Karpas-422 (cell line): ENCODE measurements at regions not wholly inside any gene's neighbourhood (a gene's known extent, or its start where the extent isn't known, plus 50 kb on each side); places are given as distances from the start of the nearest gene placed in this dataset.

Experiments used
- DNase-seq: peaks from one replicate; pipeline ENCODE4 v3.0.0-alpha.2; 2015
- H2AFZ ChIP-seq: fragments of 200-600 bp; sonication (generic); 2 replicates; pipeline ENCODE4 v1.6.1; 2014; ENCODE audit warnings: antibody characterized with exemption, low read length, mixed read lengths
- H3K27ac ChIP-seq: fragments of 200-600 bp; sonication (generic); 2 replicates; pipeline ENCODE4 v1.5.1; 2014; ENCODE audit warnings: mild to moderate bottlenecking, low read length, moderate library complexity
- H3K27me3 ChIP-seq: fragments of 200-600 bp; sonication (generic); 2 replicates; pipeline ENCODE4 v1.6.1; 2014; ENCODE audit warnings: low read length, mixed read lengths
- H3K36me3 ChIP-seq: fragments of 200-600 bp; sonication (generic); 2 replicates; pipeline ENCODE4 v1.6.1; 2014; ENCODE audit warnings: low read length, mixed read lengths; ENCODE audit not compliant: insufficient read depth
- H3K4me1 ChIP-seq: fragments of 200-600 bp; sonication (generic); 2 replicates; pipeline ENCODE4 v1.6.1; 2014; ENCODE audit warnings: mild to moderate bottlenecking, low read length, mixed read lengths
- H3K4me2 ChIP-seq: fragments of 200-600 bp; sonication (generic); 2 replicates; pipeline ENCODE4 v1.6.1; 2014; ENCODE audit warnings: low read length, low read depth, mild to moderate bottlenecking; ENCODE audit not compliant: poor library complexity, severe bottlenecking
- H3K4me3 ChIP-seq: fragments of 200-600 bp; sonication (generic); 2 replicates; pipeline ENCODE4 v1.5.1; 2014; ENCODE audit warnings: mild to moderate bottlenecking, antibody characterized with exemption, low read length, mixed read lengths
- H3K79me2 ChIP-seq: fragments of 200-600 bp; sonication (generic); 2 replicates; pipeline ENCODE4 v1.6.1; 2014; ENCODE audit warnings: mild to moderate bottlenecking, low read length, mixed read lengths
- H3K9ac ChIP-seq: fragments of 200-600 bp; sonication (generic); 2 replicates; pipeline ENCODE4 v1.6.0; 2014; ENCODE audit warnings: low read length
- H3K9me2 ChIP-seq: fragments of 200-600 bp; sonication (generic), shearing (Covaris generic); replicated peaks from 2 replicates; pipeline ENCODE4 v1.6.0; 2014; ENCODE audit warnings: mild to moderate bottlenecking, low read length, moderate library complexity; ENCODE audit not compliant: insufficient read depth
- H3K9me3 ChIP-seq: fragments of 300-700, 200-600 bp; sonication (generic); 2 replicates; pipeline ENCODE4 v1.6.1; 2014; ENCODE audit warnings: low read length, mixed read lengths
- H4K20me1 ChIP-seq: fragments of 200-600 bp; sonication (generic); 2 replicates; pipeline ENCODE4 v1.6.1; 2014; ENCODE audit warnings: mild to moderate bottlenecking, antibody characterized with exemption, low read length, low read depth; ENCODE audit not compliant: insufficient read depth

- no peaks in the 10 kb centered on the region for H3K4me1 ChIP-seq
- H3K9me3 ChIP-seq = no peaks in the 10 kb centered on the region; the same call in 1 of the 2 replicates
- no peak overlapping the region for H3K9ac ChIP-seq
Observed at GRCh38 chr5:167050568-167051401, 1240.7 kb upstream of the WWC1 start.

GRCh38 chr5:167051402-167051768, 1240.1 kb upstream of the WWC1 start:
- Histone ChIP-seq H3K27me3 (no peaks in the 10 kb centered on the region), H4K20me1 (no peaks in the 10 kb centered on the region), H3K4me3 (no peak overlapping the region), H3K9me2 (no peaks in the 10 kb centered on the region), H3K9me3 (no peaks in the 10 kb centered on the region; the same call in 1 of the 2 replicates), H3K36me3 (no peaks in the 10 kb centered on the region), H3K4me1 (no peaks in the 10 kb centered on the region), H3K27ac (no peak overlapping the region), H3K4me2 (no peak overlapping the region), H3K79me2 (no peaks in the 10 kb centered on the region), H3K9ac (no peak overlapping the region), H2AFZ (no peak overlapping the region)
- no peak for DNase-seq

More at GRCh38 chr5:167050568-167051401, 1240.7 kb upstream of the WWC1 start:
- no peaks in the 10 kb centered on the region for H3K27me3 ChIP-seq
- H4K20me1 ChIP-seq = no peaks in the 10 kb centered on the region
- no peak overlapping the region for H3K4me2 ChIP-seq
- no peak overlapping the region for H2AFZ ChIP-seq
- no peak overlapping the region for H3K27ac ChIP-seq
- DNase-seq = no peak
- no peak overlapping the region for H3K4me3 ChIP-seq
- no peaks in the 10 kb centered on the region for H3K9me2 ChIP-seq
- H3K79me2 ChIP-seq = no peaks in the 10 kb centered on the region
- H3K36me3 ChIP-seq = no peaks in the 10 kb centered on the region

GRCh38 chr5:167052791-167053190, 1238.7 kb upstream of the WWC1 start:
- Histone ChIP-seq H3K36me3 (no peaks in the 10 kb centered on the region), H3K4me1 (no peaks in the 10 kb centered on the region), H3K9me3 (no peaks in the 10 kb centered on the region; the same call in none of the 2 replicates)

GRCh38 chr5:167057665-167058064, 1233.8 kb upstream of the WWC1 start:
- H3K27ac ChIP-seq = no peak overlapping the region
- H3K4me3 ChIP-seq = no peak overlapping the region
- H4K20me1 ChIP-seq = no peaks in the 10 kb centered on the region

More at GRCh38 chr5:167052791-167053190, 1238.7 kb upstream of the WWC1 start:
- Histone ChIP-seq H3K9ac (no peak overlapping the region), H3K27me3 (no peaks in the 10 kb centered on the region), H3K27ac (no peak overlapping the region), H2AFZ (no peak overlapping the region), H3K79me2 (no peaks in the 10 kb centered on the region), H3K4me2 (no peak overlapping the region), H3K4me3 (no peak overlapping the region), H4K20me1 (no peaks in the 10 kb centered on the region), H3K9me2 (no peaks in the 10 kb centered on the region)
- no peak for DNase-seq

GRCh38 chr5:167061695-167062094, 1229.8 kb upstream of the WWC1 start:
- Histone ChIP-seq H3K27me3 (no peaks in the 10 kb centered on the region), H3K4me2 (no peak overlapping the region), H3K9me3 (no peaks in the 10 kb centered on the region; the same call in 1 of the 2 replicates), H3K79me2 (no peaks in the 10 kb centered on the region), H3K27ac (no peak overlapping the region), H3K36me3 (no peaks in the 10 kb centered on the region), H3K4me3 (no peak overlapping the region), H3K4me1 (no peaks in the 10 kb centered on the region), H4K20me1 (no peaks in the 10 kb centered on the region), H2AFZ (no peak overlapping the region), H3K9me2 (no peaks in the 10 kb centered on the region), H3K9ac (no peak overlapping the region)
- no peak for DNase-seq

More at GRCh38 chr5:167057665-167058064, 1233.8 kb upstream of the WWC1 start:
- no peaks in the 10 kb centered on the region for H3K27me3 ChIP-seq
- H3K9me2 ChIP-seq = no peaks in the 10 kb centered on the region
- H3K36me3 ChIP-seq = no peaks in the 10 kb centered on the region
- no peak overlapping the region for H3K9ac ChIP-seq
- no peaks in the 10 kb centered on the region for H3K4me1 ChIP-seq
- no peak overlapping the region for H3K4me2 ChIP-seq
- H2AFZ ChIP-seq = no peak overlapping the region
- no peaks in the 10 kb centered on the region; the same call in none of the 2 replicates for H3K9me3 ChIP-seq
- H3K79me2 ChIP-seq = no peaks in the 10 kb centered on the region
- DNase-seq = no peak

GRCh38 chr5:167063116-167063515, 1228.3 kb upstream of the WWC1 start:
- no peaks in the 10 kb centered on the region for H4K20me1 ChIP-seq
- no peak overlapping the region for H2AFZ ChIP-seq
- no peaks in the 10 kb centered on the region for H3K4me1 ChIP-seq
- DNase-seq = no peak
- H3K9me3 ChIP-seq = no peaks in the 10 kb centered on the region
- H3K27ac ChIP-seq = no peak overlapping the region
- H3K79me2 ChIP-seq = no peaks in the 10 kb centered on the region
- H3K9ac ChIP-seq = no peak overlapping the region
- H3K9me2 ChIP-seq = no peaks in the 10 kb centered on the region
- H3K4me3 ChIP-seq = no peak overlapping the region
- H3K27me3 ChIP-seq = no peaks in the 10 kb centered on the region
- no peaks in the 10 kb centered on the region for H3K36me3 ChIP-seq
- H3K4me2 ChIP-seq = no peak overlapping the region

- Histone ChIP-seq H3K79me2 (no peaks in the 10 kb centered on the region), H3K4me2 (no peak overlapping the region), H3K9me2 (no peaks in the 10 kb centered on the region), H3K9me3 (no peaks in the 10 kb centered on the region), H3K27ac (no peak overlapping the region), H2AFZ (no peak overlapping the region), H3K27me3 (no peaks in the 10 kb centered on the region), H3K9ac (no peak overlapping the region), H3K4me1 (no peaks in the 10 kb centered on the region), H3K4me3 (no peak overlapping the region), H4K20me1 (no peaks in the 10 kb centered on the region), H3K36me3 (no peaks in the 10 kb centered on the region)
- DNase-seq = no peak
Observed at GRCh38 chr5:167063788-167064187, 1227.7 kb upstream of the WWC1 start.

GRCh38 chr5:167064198-167064776, 1227.2 kb upstream of the WWC1 start:
- no peak for DNase-seq
- H3K27ac ChIP-seq = no peak overlapping the region
- H2AFZ ChIP-seq = no peak overlapping the region

More at GRCh38 chr5:167064198-167064776, 1227.2 kb upstream of the WWC1 start:
- Histone ChIP-seq H3K9ac (no peak overlapping the region), H3K79me2 (no peaks in the 10 kb centered on the region), H3K4me3 (no peak overlapping the region), H3K9me3 (no peaks in the 10 kb centered on the region), H3K36me3 (no peaks in the 10 kb centered on the region), H3K4me2 (no peak overlapping the region), H3K9me2 (no peaks in the 10 kb centered on the region), H3K27me3 (no peaks in the 10 kb centered on the region), H4K20me1 (no peaks in the 10 kb centered on the region), H3K4me1 (no peaks in the 10 kb centered on the region)
